CD14-positive monocyte (primary cell): ENCODE measurements at regions not wholly inside any gene's neighbourhood (a gene's known extent, or its start where the extent isn't known, plus 50 kb on each side); places are given as distances from the start of the nearest gene placed in this dataset.

Source experiments
- DNase-seq, 3 donors: peaks; one replicate each; pipeline ENCODE4 v3.0.0-alpha.2; 2011 to 2022
- H2AFZ ChIP-seq: 2 replicates; pipeline ENCODE4 v1.6.0; 2012; ENCODE audit warnings: mild to moderate bottlenecking, low read depth, low read length, inconsistent platforms; ENCODE audit not compliant: insufficient read depth, poor library complexity, severe bottlenecking
- H3K27ac ChIP-seq, 2 donors: 1 replicate in 1 of 2; 2 replicates in 1 of 2; pipeline ENCODE4 v1.5.1; 2012 to 2013; ENCODE audit warnings: low read length in 2 of 2, control low read depth in 1 of 2, inconsistent platforms in 1 of 2, low read depth in 1 of 2, mild to moderate bottlenecking in 1 of 2
- H3K27me3 ChIP-seq, 2 donors: one replicate each; pipeline versions ENCODE4 v1.6.0 to v1.6.1; 2011 to 2013; ENCODE audit warnings: low read length in 2 of 2; ENCODE audit not compliant: control insufficient read depth in 2 of 2, insufficient read depth in 2 of 2
- H3K36me3 ChIP-seq, 2 donors: replicated peaks in 1 of 2; 1 replicate in 1 of 2; 2 replicates in 1 of 2; pipeline versions ENCODE4 v1.5.1 to v1.6.1; 2012 to 2013; ENCODE audit warnings: low read length in 2 of 2, control low read depth in 1 of 2, inconsistent platforms in 1 of 2, mild to moderate bottlenecking in 1 of 2; ENCODE audit not compliant: insufficient read depth in 2 of 2, control insufficient read depth in 1 of 2
- H3K4me1 ChIP-seq, 2 donors: 1 replicate in 1 of 2; 2 replicates in 1 of 2; pipeline versions ENCODE4 v1.5.1 to v1.6.1; 2012 to 2013; ENCODE audit warnings: low read length in 2 of 2, control low read depth in 1 of 2, inconsistent platforms in 1 of 2, mild to moderate bottlenecking in 1 of 2, moderate library complexity in 1 of 2; ENCODE audit not compliant: insufficient read depth in 2 of 2, control insufficient read depth in 1 of 2
- H3K4me2 ChIP-seq: replicated peaks from 2 replicates; pipeline ENCODE3; 2012; ENCODE audit warnings: low read length, moderate library complexity, mild to moderate bottlenecking; ENCODE audit not compliant: poor library complexity, severe bottlenecking; ENCODE audit errors: extremely low read depth
- H3K4me3 ChIP-seq, 3 experiments: fragments of 200-600 bp in 1 of 3; sonication (generic) in 1 of 3; replicated peaks in 1 of 3; 1 replicate in 2 of 3; 2 replicates in 1 of 3; pipeline ENCODE4 v1.5.1; 2011 to 2013; ENCODE audit warnings: low read length in 3 of 3, mild to moderate bottlenecking in 3 of 3, control low read depth in 2 of 3, low read depth in 2 of 3, inconsistent platforms in 1 of 3, moderate library complexity in 1 of 3
- H3K79me2 ChIP-seq: 2 replicates; pipeline ENCODE4 v1.6.0; 2012; ENCODE audit warnings: mild to moderate bottlenecking, control low read depth, inconsistent platforms, low read length, moderate library complexity; ENCODE audit not compliant: insufficient read depth
- H3K9ac ChIP-seq: 2 replicates; pipeline ENCODE4 v1.6.0; 2017; ENCODE audit warnings: low read length, mild to moderate bottlenecking; ENCODE audit not compliant: insufficient read depth, poor library complexity, severe bottlenecking
- H3K9me3 ChIP-seq, 2 donors: replicated peaks in 1 of 2; 1 replicate in 1 of 2; 2 replicates in 1 of 2; pipeline versions ENCODE4 v1.5.1 to v1.6.1; 2012 to 2013; ENCODE audit warnings: low read length in 2 of 2, control low read depth in 1 of 2; ENCODE audit not compliant: control insufficient read depth in 1 of 2, insufficient read depth in 1 of 2
- H4K20me1 ChIP-seq: 2 replicates; pipeline ENCODE4 v1.6.0; 2012; ENCODE audit warnings: mild to moderate bottlenecking, low read length, control low read depth, moderate library complexity; ENCODE audit not compliant: insufficient read depth
- H3K27ac Mint-ChIP-seq, 7 donors: one replicate each; pipeline ENCODE4 v1.8.0; 2020; ENCODE audit warnings: mild to moderate bottlenecking in 7 of 7, mixed read lengths in 7 of 7, moderate library complexity in 6 of 7, inconsistent platforms in 2 of 7
- H3K27me3 Mint-ChIP-seq, 3 donors: one replicate each; pipeline ENCODE4 v1.8.0; 2021 to 2022; ENCODE audit warnings: low read depth in 3 of 3, mild to moderate bottlenecking in 3 of 3, mixed read lengths in 3 of 3, moderate library complexity in 3 of 3, inconsistent platforms in 1 of 3
- H3K36me3 Mint-ChIP-seq, 2 donors: one replicate each; pipeline ENCODE4 v1.8.0; 2020; ENCODE audit warnings: mixed read lengths in 2 of 2, inconsistent platforms in 1 of 2, mild to moderate bottlenecking in 1 of 2
- H3K4me1 Mint-ChIP-seq: one replicate; pipeline ENCODE4 v1.8.0; 2020; ENCODE audit warnings: mild to moderate bottlenecking, mixed read lengths
- H3K4me3 Mint-ChIP-seq, 2 donors: one replicate each; pipeline ENCODE4 v1.8.0; 2020; ENCODE audit warnings: mild to moderate bottlenecking in 2 of 2, mixed read lengths in 2 of 2, moderate library complexity in 1 of 2
- H3K9me3 Mint-ChIP-seq, 7 donors: one replicate each; pipeline ENCODE4 v1.8.0; 2020 to 2022; ENCODE audit warnings: mixed read lengths in 7 of 7, mild to moderate bottlenecking in 6 of 7, moderate library complexity in 6 of 7, inconsistent platforms in 2 of 7
- WGBS: methylation state at CpG from one replicate; pipeline ENCODE4 v1.1.5; 2013; ENCODE audit warnings: missing lambda C conversion rate; ENCODE audit not compliant: insufficient coverage; 5-methylcytosine and 5-hydroxymethylcytosine counted together
- intact Hi-C, 2 donors: fragments of 100-400 bp; cut with micrococcal nuclease; formaldehyde crosslinking; loops; one replicate each; pipeline versions ENCODE4 v1.15.0 to v1.15.1; 2023
- TF ChIP-seq, protein P1 (sequence below): fragments of 200-600 bp; IDR thresholded peaks from one replicate; pipeline ENCODE4 v1.8.0; 2022; ENCODE audit warnings: antibody characterized with exemption, mild to moderate bottlenecking

GRCh38 chr7:46108272-46108671, 187.2 kb upstream of the IGFBP3 start:
- no peaks in the 10 kb centered on the region for H3K79me2 ChIP-seq
- H4K20me1 ChIP-seq: no peaks in the 10 kb centered on the region
- H3K4me1 ChIP-seq: no peaks in the 10 kb centered on the region
- TF ChIP-seq, protein P1, sequence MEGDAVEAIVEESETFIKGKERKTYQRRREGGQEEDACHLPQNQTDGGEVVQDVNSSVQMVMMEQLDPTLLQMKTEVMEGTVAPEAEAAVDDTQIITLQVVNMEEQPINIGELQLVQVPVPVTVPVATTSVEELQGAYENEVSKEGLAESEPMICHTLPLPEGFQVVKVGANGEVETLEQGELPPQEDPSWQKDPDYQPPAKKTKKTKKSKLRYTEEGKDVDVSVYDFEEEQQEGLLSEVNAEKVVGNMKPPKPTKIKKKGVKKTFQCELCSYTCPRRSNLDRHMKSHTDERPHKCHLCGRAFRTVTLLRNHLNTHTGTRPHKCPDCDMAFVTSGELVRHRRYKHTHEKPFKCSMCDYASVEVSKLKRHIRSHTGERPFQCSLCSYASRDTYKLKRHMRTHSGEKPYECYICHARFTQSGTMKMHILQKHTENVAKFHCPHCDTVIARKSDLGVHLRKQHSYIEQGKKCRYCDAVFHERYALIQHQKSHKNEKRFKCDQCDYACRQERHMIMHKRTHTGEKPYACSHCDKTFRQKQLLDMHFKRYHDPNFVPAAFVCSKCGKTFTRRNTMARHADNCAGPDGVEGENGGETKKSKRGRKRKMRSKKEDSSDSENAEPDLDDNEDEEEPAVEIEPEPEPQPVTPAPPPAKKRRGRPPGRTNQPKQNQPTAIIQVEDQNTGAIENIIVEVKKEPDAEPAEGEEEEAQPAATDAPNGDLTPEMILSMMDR: no peak
- Mint-ChIP-seq H3K9me3 (no peaks in the 10 kb centered on the region), H3K27me3 (peaks cover 0 to 2% (median 0%) of the 10 kb centered on the region in 3 donors), H3K4me1 (no peaks in the 10 kb centered on the region), H3K36me3 (no peaks in the 10 kb centered on the region), H3K4me3 (no peak overlapping the region), H3K27ac (no peak overlapping the region)
- no peaks in the 10 kb centered on the region for H3K27me3 ChIP-seq
- no peak overlapping the region for H3K27ac ChIP-seq
- no peak overlapping the region for H2AFZ ChIP-seq
- no peak overlapping the region for H3K4me3 ChIP-seq
- H3K9me3 ChIP-seq: peaks cover 0 to 3% of the 10 kb centered on the region in 2 donors
- DNase-seq: no peak
- no peaks in the 10 kb centered on the region for H3K36me3 ChIP-seq
- WGBS: 70% methylated on average over 7 of the region's 7 CpGs
- H3K9ac ChIP-seq: no peak overlapping the region
- intact Hi-C loops: no loop called here
- H3K4me2 ChIP-seq: no peak overlapping the region

GRCh38 chr7:46107610-46108217, 186.6 kb upstream of the IGFBP3 start:
- H3K36me3 Mint-ChIP-seq: no peaks in the 10 kb centered on the region
- TF ChIP-seq, protein P1: no peak
- H3K27ac Mint-ChIP-seq: no peak overlapping the region
- WGBS: 73% methylated on average over 2 of the region's 7 CpGs
- intact Hi-C loops: no loop called here
- Histone ChIP-seq H3K79me2 (no peaks in the 10 kb centered on the region), H3K27ac (no peak overlapping the region), H4K20me1 (no peaks in the 10 kb centered on the region), H3K4me1 (no peaks in the 10 kb centered on the region), H3K9me3 (peaks cover 0 to 3% of the 10 kb centered on the region in 2 donors), H3K4me2 (no peak overlapping the region), H3K4me3 (no peak overlapping the region), H3K27me3 (no peaks in the 10 kb centered on the region), H2AFZ (no peak overlapping the region), H3K9ac (no peak overlapping the region), H3K36me3 (no peaks in the 10 kb centered on the region)
- H3K4me3 Mint-ChIP-seq: no peak overlapping the region
- peaks cover 0 to 2% (median 0%) of the 10 kb centered on the region in 3 donors for H3K27me3 Mint-ChIP-seq
- H3K4me1 Mint-ChIP-seq: no peaks in the 10 kb centered on the region
- no peak for DNase-seq
- H3K9me3 Mint-ChIP-seq: no peaks in the 10 kb centered on the region
